ENCODE measurements at regions not wholly inside any gene's neighbourhood (a gene's known extent, or its start where the extent isn't known, plus 50 kb on each side); places are given as distances from the start of the nearest gene placed in this dataset.
"Not testable (repeated sequence)": the region's sequence is repeated elsewhere in the genome, so short reads cannot be mapped to it uniquely, and the experiment has no call there.

GRCh38 chr14:27267876-27268275 is 670.0 kb upstream of the NOVA1 start:
- no peak for DNase-seq

- DNase-seq, result no peak
These were observed 672.9 kb upstream of the NOVA1 start for GRCh38 chr14:27270716-27271115.

- DNase-seq, result no peak
These were observed 680.5 kb upstream of the NOVA1 start for GRCh38 chr14:27278341-27278740.

GRCh38 chr14:27305441-27305945 is 707.7 kb upstream of the NOVA1 start:
- DNase-seq, result no peak

GRCh38 chr14:27312730-27313129 is 714.9 kb upstream of the NOVA1 start:
- DNase-seq, result not testable (repeated sequence)

- no peak for DNase-seq
These were observed 716.4 kb upstream of the NOVA1 start for GRCh38 chr14:27314231-27314630.

GRCh38 chr14:27315477-27315876 is 717.6 kb upstream of the NOVA1 start:
- DNase-seq, result no peak

- DNase-seq, result no peak
These were observed 718.1 kb upstream of the NOVA1 start for GRCh38 chr14:27315947-27316346.

GRCh38 chr14:27318774-27319420 is 721.1 kb upstream of the NOVA1 start:
- no peak for DNase-seq

- no peak for DNase-seq
These were observed 722.4 kb upstream of the NOVA1 start for GRCh38 chr14:27320261-27320660.

GRCh38 chr14:27327095-27327494 is 729.3 kb upstream of the NOVA1 start:
- DNase-seq, result no peak

GRCh38 chr14:27338012-27338411 is 740.2 kb upstream of the NOVA1 start:
- no peak for DNase-seq

- not testable (repeated sequence) for DNase-seq
These were observed 765.2 kb upstream of the NOVA1 start for GRCh38 chr14:27363036-27363435.

GRCh38 chr14:27366596-27366995 is 768.8 kb upstream of the NOVA1 start:
- DNase-seq, result no peak

GRCh38 chr14:27367345-27367744 is 769.5 kb upstream of the NOVA1 start:
- DNase-seq, result no peak

GRCh38 chr14:27370074-27370473 is 772.2 kb upstream of the NOVA1 start:
- no peak for DNase-seq

GRCh38 chr14:27370775-27371174 is 772.9 kb upstream of the NOVA1 start:
- no peak for DNase-seq

- DNase-seq, result no peak
These were observed 773.4 kb upstream of the NOVA1 start for GRCh38 chr14:27371209-27371608.

GRCh38 chr14:27371868-27372267 is 774.0 kb upstream of the NOVA1 start:
- DNase-seq, result no peak

GRCh38 chr14:27372771-27373170 is 774.9 kb upstream of the NOVA1 start:
- no peak for DNase-seq

- no peak for DNase-seq
These were observed 786.3 kb upstream of the NOVA1 start for GRCh38 chr14:27384124-27384523.

- no peak for DNase-seq
These were observed 788.6 kb upstream of the NOVA1 start for GRCh38 chr14:27386391-27386790.

GRCh38 chr14:27387463-27387862 is 789.6 kb upstream of the NOVA1 start:
- DNase-seq, result no peak

- no peak for DNase-seq
These were observed 791.6 kb upstream of the NOVA1 start for GRCh38 chr14:27389402-27389801.

- no peak for DNase-seq
These were observed 792.3 kb upstream of the NOVA1 start for GRCh38 chr14:27390155-27390554.
